HEK293 (cell line): ENCODE measurements at regions not wholly inside any gene's neighbourhood (a gene's known extent, or its start where the extent isn't known, plus 50 kb on each side); places are given as distances from the start of the nearest gene placed in this dataset.

ENCODE experiments used
- CTCF ChIA-PET: fragments of 350-600 bp; formaldehyde crosslinking; extraction: SDS; loops from one replicate; lab custom pipeline; 2021; ENCODE audit warnings: antibody characterized with exemption; lab: Yijun Ruan, JAX
- POLR2A ChIA-PET: fragments of 300-600 bp; formaldehyde crosslinking; extraction: SDS; loops from one replicate; lab custom pipeline; 2020; ENCODE audit warnings: antibody characterized with exemption, inconsistent platforms; lab: Yijun Ruan, JAX
- H3K27ac ChIP-seq: fragments of 200-500 bp; sonication (Bioruptor generic); 2 replicates; pipeline ENCODE4 v1.5.1; 2014; ENCODE audit warnings: low read depth, low read length, control low read depth, inconsistent platforms; ENCODE audit errors: extremely low read depth
- H3K36me3 ChIP-seq, 2 experiments: fragments of 200-500 bp in 1 of 2; sonication (Bioruptor generic) in 1 of 2; 1 replicate in 1 of 2; 2 replicates in 1 of 2; pipeline ENCODE4 v1.5.1; 2014 to 2017; ENCODE audit warnings: inconsistent platforms in 2 of 2, low read length in 2 of 2; ENCODE audit not compliant: control insufficient read depth in 2 of 2, insufficient read depth in 1 of 2
- H3K4me1 ChIP-seq: fragments of 200-500 bp; sonication (Bioruptor generic); 2 replicates; pipeline ENCODE4 v1.5.1; 2014; ENCODE audit warnings: mild to moderate bottlenecking, low read length, inconsistent platforms; ENCODE audit not compliant: control insufficient read depth, insufficient read depth
- H3K4me3 ChIP-seq: 2 replicates; pipeline ENCODE4 v1.5.1; 2011; ENCODE audit warnings: low read depth, mild to moderate bottlenecking, control low read depth, low read length, moderate library complexity
- H3K9me3 ChIP-seq: fragments of 200-500 bp; sonication (Bioruptor generic); 2 replicates; pipeline ENCODE4 v1.5.1; 2014; ENCODE audit warnings: low read depth, low read length, inconsistent platforms; ENCODE audit not compliant: control insufficient read depth, insufficient read depth
- GFI1B ChIP-seq: fragments of 450-650 bp; formaldehyde crosslinking; IDR thresholded peaks from 2 replicates; pipeline ENCODE4 v1.5.1; 2016; ENCODE audit warnings: missing biosample characterization, missing genetic modification characterization
- HOXD13 ChIP-seq: sonication (generic); formaldehyde crosslinking; IDR thresholded peaks from 2 replicates; pipeline ENCODE4 v1.8.0; 2022; ENCODE audit warnings: missing genetic modification reagents, borderline replicate concordance
- KLF1 ChIP-seq: fragments of 450-650 bp; formaldehyde crosslinking; IDR thresholded peaks from 2 replicates; pipeline ENCODE4 v1.5.1; 2016; ENCODE audit warnings: missing biosample characterization, missing genetic modification characterization
- KLF17 ChIP-seq: fragments of 450-650 bp; formaldehyde crosslinking; IDR thresholded peaks from 2 replicates; pipeline ENCODE4 v1.5.1; 2016; ENCODE audit warnings: missing biosample characterization, missing genetic modification characterization
- SP3 ChIP-seq: fragments of 450-650 bp; formaldehyde crosslinking; IDR thresholded peaks from 2 replicates; pipeline ENCODE4 v1.5.1; 2016; ENCODE audit warnings: missing biosample characterization, missing genetic modification characterization
- TSHZ1 ChIP-seq: fragments of 450-650 bp; formaldehyde crosslinking; IDR thresholded peaks from 2 replicates; pipeline ENCODE4 v1.5.1; 2016; ENCODE audit warnings: missing biosample characterization, missing genetic modification characterization, borderline replicate concordance
- YY2 ChIP-seq: fragments of 450-650 bp; formaldehyde crosslinking; IDR thresholded peaks from 2 replicates; pipeline ENCODE4 v1.5.1; 2016; ENCODE audit warnings: missing biosample characterization, missing genetic modification characterization
- ZBTB17 ChIP-seq: fragments of 450-650 bp; formaldehyde crosslinking; IDR thresholded peaks from 2 replicates; pipeline ENCODE4 v1.5.1; 2016; ENCODE audit warnings: missing biosample characterization, missing genetic modification characterization
- ZBTB44 ChIP-seq: fragments of 450-650 bp; IDR thresholded peaks from 2 replicates; pipeline ENCODE4 v1.5.1; 2018; ENCODE audit warnings: missing biosample characterization, mild to moderate bottlenecking, missing genetic modification characterization
- ZEB2 ChIP-seq: fragments of 450-650 bp; formaldehyde crosslinking; IDR thresholded peaks from 2 replicates; pipeline ENCODE4 v1.5.1; 2016; ENCODE audit warnings: missing biosample characterization, missing genetic modification characterization
- ZNF221 ChIP-seq: fragments of 450-650 bp; formaldehyde crosslinking; IDR thresholded peaks from 2 replicates; pipeline ENCODE4 v1.5.1; 2017; ENCODE audit warnings: missing biosample characterization, missing genetic modification characterization, borderline replicate concordance
- ZNF280D ChIP-seq: fragments of 450-650 bp; formaldehyde crosslinking; IDR thresholded peaks from 2 replicates; pipeline ENCODE4 v1.5.1; 2016; ENCODE audit warnings: missing biosample characterization, missing genetic modification characterization
- ZNF292 ChIP-seq: fragments of 450-650 bp; formaldehyde crosslinking; IDR thresholded peaks from 2 replicates; pipeline ENCODE4 v1.5.1; 2016; ENCODE audit warnings: low read depth, missing biosample characterization, missing genetic modification characterization, borderline replicate concordance
- ZNF558 ChIP-seq: fragments of 450-650 bp; formaldehyde crosslinking; IDR thresholded peaks from 2 replicates; pipeline ENCODE4 v1.5.1; 2016; ENCODE audit warnings: missing biosample characterization, missing genetic modification characterization
- ZNF580 ChIP-seq: fragments of 450-650 bp; formaldehyde crosslinking; IDR thresholded peaks from 2 replicates; pipeline ENCODE4 v1.5.1; 2016; ENCODE audit warnings: missing biosample characterization, missing genetic modification characterization
- ZNF626 ChIP-seq: fragments of 450-650 bp; sonication (Bioruptor Pico); formaldehyde crosslinking; IDR thresholded peaks from 2 replicates; pipeline ENCODE4 v1.5.1; 2018; ENCODE audit warnings: missing biosample characterization, missing genetic modification characterization, inconsistent platforms
- ZNF692 ChIP-seq: fragments of 450-650 bp; formaldehyde crosslinking; IDR thresholded peaks from 2 replicates; pipeline ENCODE4 v1.5.1; 2016; ENCODE audit warnings: missing biosample characterization, missing genetic modification characterization
- ZNF777 ChIP-seq: fragments of 450-650 bp; formaldehyde crosslinking; IDR thresholded peaks from 2 replicates; pipeline ENCODE4 v1.5.1; 2017; ENCODE audit warnings: missing biosample characterization, missing genetic modification characterization, borderline replicate concordance
- ZSCAN16 ChIP-seq: fragments of 450-650 bp; formaldehyde crosslinking; IDR thresholded peaks from 2 replicates; pipeline ENCODE4 v1.5.1; 2016; ENCODE audit warnings: missing biosample characterization, missing genetic modification characterization

- Histone ChIP-seq H3K9me3 (no peaks in the 10 kb centered on the region; the same call in 1 of the 2 replicates), H3K27ac (no peak overlapping the region), H3K4me3 (no peak overlapping the region), H3K4me1 (no peaks in the 10 kb centered on the region), H3K36me3 (no peaks in the 10 kb centered on the region)
- POLR2A ChIA-PET, result no interaction called here
- CTCF ChIA-PET, result no interaction called here
- TF ChIP-seq ZSCAN16 (tag by site-specific recombination) (no peak), SP3 (tag by site-specific recombination) (no peak), ZBTB17 (no peak), ZNF292 (tag by site-specific recombination) (no peak), TSHZ1 (no peak), YY2 (no peak), ZNF221 (tag by site-specific recombination) (no peak), KLF17 (tag by site-specific recombination) (no peak)
- TF ChIP-seq, all 188 proteins: peak for 0
Measured at GRCh38 chr5:28234356-28234968, 1196.1 kb upstream of the CDH9 start.

- H3K4me3 ChIP-seq, result no peak overlapping the region
- H3K36me3 ChIP-seq, result no peaks in the 10 kb centered on the region
- H3K27ac ChIP-seq, result no peak overlapping the region
- POLR2A ChIA-PET, result no interaction called here
- TF ChIP-seq ZNF558 (tag by site-specific recombination), result no peak
- TF ChIP-seq ZNF280D (tag by site-specific recombination), result no peak
- no peak for TF ChIP-seq ZNF580 (tag by site-specific recombination)
- TF ChIP-seq KLF1 (tag by site-specific recombination), result no peak
- TF ChIP-seq YY2, result no peak
- no peaks in the 10 kb centered on the region for H3K4me1 ChIP-seq
- CTCF ChIA-PET, result interaction anchor here (0.6 kb wide), 1 partner anchor 10 kb away, joined by 4 read pairs; no protein-coding TSS in a partner anchor
- no peaks in the 10 kb centered on the region for H3K9me3 ChIP-seq
Measured at GRCh38 chr5:28226407-28226806, 1188.0 kb upstream of the CDH9 start.

- no peaks in the 10 kb centered on the region for H3K9me3 ChIP-seq
- no peaks in the 10 kb centered on the region for H3K4me1 ChIP-seq
- ChIA-PET POLR2A (no interaction called here), CTCF (no interaction called here)
- no peak overlapping the region for H3K27ac ChIP-seq
- no peaks in the 10 kb centered on the region for H3K36me3 ChIP-seq
- no peak overlapping the region for H3K4me3 ChIP-seq
- TF ChIP-seq ZNF777 (tag by site-specific recombination) (no peak), ZNF626 (tag by site-specific recombination) (no peak), ZNF692 (tag by site-specific recombination) (no peak), HOXD13 (CRISPR knock-in tag) (no peak), GFI1B (tag by site-specific recombination) (no peak), ZBTB44 (no peak), ZEB2 (no peak)
Measured at GRCh38 chr5:28219539-28219938, 1181.2 kb upstream of the CDH9 start.
